ENCODE measurements at regions not wholly inside any gene's neighbourhood (a gene's known extent, or its start where the extent isn't known, plus 50 kb on each side); places are given as distances from the start of the nearest gene placed in this dataset.
A peak's percentile ranks its signal among the peaks of the same experiment; 100 is the strongest.
"Not testable (repeated sequence)": the region's sequence is repeated elsewhere in the genome, so short reads cannot be mapped to it uniquely, and the experiment has no call there.

- no peak for DNase-seq (ENCODE audit: low spot score)
These were observed 401.2 kb upstream of the RORB start for GRCh38 chr9:74095925-74096324.

- no peak for DNase-seq (ENCODE audit: low spot score)
These were observed 400.7 kb upstream of the RORB start for GRCh38 chr9:74096420-74096819.

DNA sequence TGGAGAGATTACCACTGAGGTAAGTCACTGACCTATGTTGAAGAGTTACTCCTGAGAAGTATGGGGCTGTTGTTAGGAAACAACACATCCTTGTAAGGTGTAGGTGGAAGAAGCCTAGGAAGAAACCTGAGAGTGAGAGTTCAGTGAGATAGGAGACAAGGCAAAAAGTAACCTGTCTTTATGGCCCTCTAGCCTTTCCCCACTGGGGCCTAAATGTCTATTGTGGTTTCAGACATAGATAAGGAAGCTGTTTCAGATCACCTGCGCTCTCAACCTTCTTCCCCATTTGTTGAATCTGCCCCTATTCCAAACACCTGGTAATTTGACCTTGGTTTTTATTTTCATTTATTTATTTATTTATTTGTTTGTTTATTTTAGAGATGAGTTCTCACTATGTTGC lies 397.1 kb upstream of the RORB start:
- no peak for DNase-seq (ENCODE audit: low spot score)

DNA sequence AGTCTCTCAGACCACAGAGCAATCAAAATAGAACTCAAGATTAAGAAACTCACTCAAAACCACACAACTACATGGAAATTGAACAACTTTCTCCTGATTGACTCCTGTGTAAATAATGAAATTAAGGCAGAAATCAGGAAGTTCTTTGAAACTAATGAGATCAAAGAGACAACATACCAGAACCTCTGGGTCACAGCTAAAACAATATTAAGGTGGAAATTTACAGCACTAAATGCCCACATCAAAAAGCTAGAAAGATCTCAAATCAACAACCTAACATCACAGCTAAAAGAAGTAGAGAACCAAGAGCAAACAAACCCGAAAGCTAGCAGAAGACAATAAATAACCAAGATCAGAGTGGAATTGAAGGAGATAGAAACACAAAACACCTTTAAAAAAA lies 395.0 kb upstream of the RORB start:
- DNase-seq (ENCODE audit: low spot score), result peak; percentile 77

DNA sequence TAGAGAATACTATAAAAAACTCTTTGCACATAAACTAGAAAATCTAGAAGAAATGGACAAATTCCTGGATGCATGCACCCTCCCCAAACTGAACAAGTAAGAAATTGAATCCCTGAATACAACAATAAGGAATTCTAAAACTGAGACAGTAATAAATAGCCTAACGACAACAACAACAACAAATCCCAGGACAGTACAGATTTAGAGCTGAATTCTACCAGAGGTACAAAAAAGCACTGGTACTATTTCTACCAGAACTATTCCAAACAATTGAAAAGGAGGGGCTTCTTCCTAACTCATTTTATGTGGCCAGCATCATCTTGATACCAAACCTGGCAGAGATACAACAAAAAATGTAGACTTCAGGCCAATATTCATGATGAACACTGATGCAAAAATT lies 394.4 kb upstream of the RORB start:
- DNase-seq (ENCODE audit: low spot score), result no peak

DNA sequence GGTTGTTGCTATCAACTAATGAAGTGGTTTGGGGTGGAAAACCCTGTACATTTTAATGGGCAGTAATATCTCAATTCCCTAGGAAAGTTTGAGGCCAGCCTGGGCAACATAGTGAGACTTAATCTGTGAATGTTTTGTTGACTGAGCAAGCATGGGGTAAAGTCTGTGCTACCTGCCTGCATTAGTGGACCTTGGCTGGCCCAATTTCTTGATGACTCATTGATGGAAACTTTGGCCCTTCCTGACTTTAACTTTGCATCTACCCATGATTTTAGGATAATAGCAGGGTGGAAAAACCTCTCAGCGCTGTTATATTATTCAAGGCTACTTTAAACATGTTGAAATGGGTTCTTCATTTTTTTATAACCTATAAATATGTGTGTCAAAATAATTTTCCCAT lies 389.4 kb upstream of the RORB start:
- no peak for DNase-seq (ENCODE audit: low spot score)

DNA sequence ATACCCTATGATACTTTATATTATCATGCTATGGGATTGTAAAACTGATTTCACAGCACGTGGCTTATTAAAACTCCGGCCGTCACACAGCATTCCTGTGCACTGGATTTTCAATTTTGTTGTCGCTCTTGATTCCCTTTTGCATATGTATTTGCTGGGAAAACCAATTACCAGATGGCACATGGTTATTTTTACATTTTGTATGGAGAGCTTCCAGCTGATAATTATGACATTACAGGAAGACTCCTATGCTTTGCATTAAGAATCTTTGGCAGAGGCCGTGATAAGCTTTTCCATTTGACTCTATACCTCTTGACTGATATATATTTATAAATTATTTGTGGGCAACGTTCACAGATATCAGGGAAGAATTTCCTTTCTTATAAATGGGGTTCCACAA lies 381.2 kb upstream of the RORB start:
- no peak for DNase-seq (ENCODE audit: low spot score)

- no peak for DNase-seq (ENCODE audit: low spot score)
These were observed 380.0 kb upstream of the RORB start for GRCh38 chr9:74117151-74117550.

DNA sequence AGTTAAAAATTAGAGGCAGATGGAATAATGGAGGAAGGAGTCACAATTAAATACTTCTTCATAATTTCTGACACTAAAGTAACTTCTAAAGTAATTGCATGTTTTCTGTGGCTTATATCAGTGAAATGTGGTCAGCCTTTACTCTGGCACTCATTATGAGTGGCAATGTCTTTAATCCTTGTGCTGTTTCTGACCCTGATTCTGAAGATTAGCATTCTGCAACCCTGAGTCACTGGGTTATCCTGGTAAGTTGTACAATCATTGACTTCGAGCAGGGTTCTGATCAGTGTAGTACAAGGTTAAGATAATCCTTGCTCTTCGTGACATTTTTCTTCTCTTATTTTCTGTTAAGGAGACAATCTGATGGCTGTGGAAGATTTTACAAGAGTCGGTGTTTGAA lies 379.4 kb upstream of the RORB start:
- DNase-seq (ENCODE audit: low spot score), result no peak

- no peak for DNase-seq (ENCODE audit: low spot score)
These were observed 377.1 kb upstream of the RORB start for GRCh38 chr9:74120061-74120460.

- DNase-seq (ENCODE audit: low spot score), result no peak
These were observed 376.7 kb upstream of the RORB start for GRCh38 chr9:74120470-74120869.

GRCh38 chr9:74122216-74122615 lies 374.9 kb upstream of the RORB start:
- DNase-seq (ENCODE audit: low spot score), result no peak

- no peak for DNase-seq (ENCODE audit: low spot score)
These were observed 374.5 kb upstream of the RORB start for GRCh38 chr9:74122661-74123060.

DNA sequence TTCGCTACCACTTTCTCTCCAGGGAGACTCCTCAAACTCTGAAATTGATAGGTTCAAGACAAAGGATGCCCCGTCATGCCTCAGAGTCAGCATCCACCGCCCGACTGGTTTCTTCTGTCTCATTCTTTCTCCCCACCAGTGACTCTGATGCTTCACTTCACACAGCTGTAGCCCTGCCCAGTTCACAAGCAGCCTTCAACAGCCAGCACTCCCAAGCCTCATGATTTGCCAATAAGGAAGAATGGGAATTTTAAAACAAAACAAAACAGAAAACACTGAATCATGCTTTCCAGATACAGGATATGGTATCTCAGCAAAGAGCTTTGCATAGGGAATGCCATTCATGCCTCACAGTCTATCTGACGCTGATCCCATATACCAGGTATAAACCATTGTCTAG lies 371.2 kb upstream of the RORB start:
- no peak for DNase-seq (ENCODE audit: low spot score)

DNA sequence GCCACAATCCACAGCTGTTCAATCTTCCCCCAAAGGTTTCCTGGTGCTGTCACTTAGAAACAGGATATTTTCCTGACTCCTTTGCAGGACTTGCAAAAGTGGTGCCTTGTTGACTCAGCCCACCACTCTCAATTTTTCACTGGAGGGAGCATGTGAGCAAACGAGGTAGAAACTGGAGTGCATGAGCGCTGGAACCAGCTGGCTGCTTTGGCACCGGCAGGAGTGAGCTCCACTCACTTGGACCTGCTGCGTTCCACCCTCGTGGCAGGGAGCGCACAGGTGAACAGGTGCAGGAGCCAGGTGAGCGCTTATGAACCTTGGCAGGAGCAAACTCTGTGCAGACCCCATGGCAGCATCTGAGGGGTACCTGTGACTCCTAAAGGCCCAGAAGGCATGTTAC lies 364.1 kb upstream of the RORB start:
- no peak for DNase-seq (ENCODE audit: low spot score)

GRCh38 chr9:74133921-74134320 lies 363.2 kb upstream of the RORB start:
- DNase-seq (ENCODE audit: low spot score), result no peak

GRCh38 chr9:74138182-74138581 lies 359.0 kb upstream of the RORB start:
- no peak for DNase-seq (ENCODE audit: low spot score)

- DNase-seq (ENCODE audit: low spot score), result no peak
These were observed 357.0 kb upstream of the RORB start for GRCh38 chr9:74140141-74140540.

- DNase-seq (ENCODE audit: low spot score), result no peak
These were observed 349.2 kb upstream of the RORB start for GRCh38 chr9:74147906-74148305.

DNA sequence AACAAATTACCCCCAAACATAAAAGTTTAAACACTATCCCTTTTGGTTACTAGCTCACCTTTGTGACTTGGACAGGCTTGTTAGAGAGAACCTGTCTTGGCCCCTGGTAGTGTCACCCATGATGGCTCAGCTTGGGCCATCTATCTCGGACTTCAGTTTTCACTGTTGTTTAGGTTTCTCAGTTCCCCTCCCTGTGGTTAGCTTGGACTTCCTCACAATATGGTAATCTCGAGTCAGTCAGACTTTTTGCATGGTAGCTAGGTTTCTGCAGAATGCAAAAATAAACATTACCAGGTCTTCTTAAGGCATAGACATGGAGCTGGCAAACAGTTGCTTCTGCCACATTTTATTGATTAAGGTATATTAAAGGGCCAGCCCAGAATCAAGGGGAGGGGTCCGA lies 324.3 kb upstream of the RORB start:
- no peak for DNase-seq (ENCODE audit: low spot score)

DNA sequence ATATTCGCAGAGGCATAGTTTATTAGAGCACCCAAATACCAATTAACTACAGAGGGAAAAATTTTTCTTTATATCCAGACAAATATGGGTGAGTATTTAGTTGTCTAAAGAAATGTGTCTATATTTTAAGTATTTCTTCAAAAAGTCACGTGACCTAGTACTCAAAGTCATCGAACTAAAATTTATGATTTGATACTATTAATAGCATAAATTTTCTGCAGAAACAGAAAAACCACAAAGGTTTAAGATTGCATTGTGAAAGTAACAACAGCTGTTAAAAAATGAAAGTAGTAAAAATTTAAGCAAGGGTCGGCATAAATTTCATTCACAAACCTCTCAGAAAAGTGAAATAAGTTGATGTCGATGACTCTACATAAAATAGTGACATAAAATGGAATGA lies 323.9 kb upstream of the RORB start:
- DNase-seq (ENCODE audit: low spot score), result no peak

DNA sequence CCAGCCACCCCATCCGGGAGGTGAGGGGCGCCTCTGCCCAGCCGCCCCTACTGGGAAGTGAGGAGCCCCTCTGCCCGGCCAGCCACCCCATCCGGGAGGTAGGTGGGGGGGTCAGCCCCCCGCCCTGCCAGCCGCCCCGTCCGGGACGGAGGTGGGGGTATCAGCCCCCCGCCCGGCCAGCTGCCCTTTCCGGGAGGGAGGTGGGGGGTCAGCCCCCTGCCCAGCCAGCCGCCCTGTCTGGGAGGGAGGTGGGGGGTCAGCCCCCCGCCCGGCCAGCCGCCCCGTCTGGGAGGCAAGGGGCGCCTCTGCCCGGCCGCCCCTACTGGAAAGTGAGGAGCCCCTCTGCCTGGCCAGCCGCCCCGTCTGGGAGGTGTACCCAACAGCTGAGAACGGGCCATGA lies 299.4 kb upstream of the RORB start:
- not testable (repeated sequence) for DNase-seq (ENCODE audit: low spot score)

DNA sequence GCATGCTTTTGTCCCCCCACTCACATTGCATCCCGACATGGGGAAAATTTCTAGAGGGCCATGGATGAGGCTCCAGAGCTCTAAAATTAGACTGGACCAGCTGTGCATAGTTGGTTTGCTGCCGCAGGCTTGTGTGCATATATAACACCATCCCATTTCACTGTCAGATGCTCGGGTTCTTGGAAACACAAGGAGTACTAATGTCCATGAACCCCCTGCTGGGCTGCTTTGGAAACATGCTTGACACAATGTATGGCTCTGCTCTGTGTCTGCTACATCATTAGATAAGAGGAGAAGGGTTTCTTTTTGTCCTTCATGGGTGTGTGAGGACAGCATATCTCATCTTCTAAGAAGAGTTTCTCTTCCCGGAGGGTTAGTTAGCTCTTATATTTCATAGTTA lies 292.1 kb upstream of the RORB start:
- no peak for DNase-seq (ENCODE audit: low spot score)

DNA sequence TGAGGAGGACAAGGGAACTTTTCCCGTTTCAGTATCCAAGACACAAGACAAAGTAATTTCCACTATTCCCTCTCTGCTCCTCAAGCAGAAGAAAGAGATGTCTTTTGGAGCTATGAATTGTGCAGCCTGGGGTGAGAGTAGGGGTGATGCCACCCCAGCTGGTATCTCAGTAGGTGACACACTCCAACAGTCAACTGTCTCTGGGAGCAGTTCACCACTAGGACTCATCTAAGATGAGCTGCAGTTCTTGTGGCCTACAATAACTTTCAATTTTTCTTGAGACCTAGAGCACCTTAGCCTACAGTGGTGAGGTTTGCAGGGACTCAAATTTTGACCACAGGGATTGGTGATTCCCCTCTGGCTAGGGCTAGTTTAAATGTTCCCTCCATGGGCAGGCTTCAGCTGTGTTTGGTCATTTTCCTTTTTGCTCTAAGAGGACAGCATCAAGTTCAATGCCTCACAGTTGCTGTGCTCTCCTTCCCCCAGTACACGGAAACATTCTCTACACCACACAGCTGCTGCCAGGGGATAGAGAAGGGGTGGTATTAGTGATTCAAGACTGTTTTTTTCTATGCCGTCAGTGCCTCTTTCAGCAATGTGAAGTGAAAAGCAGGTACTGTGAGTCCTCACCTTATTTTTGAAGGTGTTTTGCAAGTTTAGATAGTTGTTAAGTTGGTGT lies 278.6 kb upstream of the RORB start:
- DNase-seq (ENCODE audit: low spot score), result no peak

- no peak for DNase-seq (ENCODE audit: low spot score)
These were observed 276.8 kb upstream of the RORB start for GRCh38 chr9:74220327-74220726.
